Esophagus (tissue), 2 donors: ENCODE measurements at regions not wholly inside any gene's neighbourhood (a gene's known extent, or its start where the extent isn't known, plus 50 kb on each side); places are given as distances from the start of the nearest gene placed in this dataset.

ENCODE experiments used
- H3K27ac ChIP-seq, 2 donors: one replicate each; pipeline ENCODE4 v1.5.1; 2013; ENCODE audit warnings: low read depth in 2 of 2, mild to moderate bottlenecking in 2 of 2, inconsistent platforms in 1 of 2, low read length in 1 of 2, moderate library complexity in 1 of 2
- H3K27me3 ChIP-seq, 2 donors: one replicate each; pipeline ENCODE4 v1.6.1; 2013; ENCODE audit warnings: low read length in 2 of 2, control low read depth in 1 of 2, mild to moderate bottlenecking in 1 of 2; ENCODE audit not compliant: insufficient read depth in 2 of 2, control insufficient read depth in 1 of 2
- H3K36me3 ChIP-seq, 2 donors: one replicate each; pipeline ENCODE4 v1.6.1; 2013; ENCODE audit warnings: low read length in 1 of 2; ENCODE audit not compliant: control insufficient read depth in 2 of 2, insufficient read depth in 2 of 2
- H3K4me1 ChIP-seq, 2 donors: one replicate each; pipeline ENCODE4 v1.6.1; 2013; ENCODE audit warnings: low read length in 1 of 2; ENCODE audit not compliant: control insufficient read depth in 2 of 2, insufficient read depth in 2 of 2
- H3K4me3 ChIP-seq, 2 donors: one replicate each; pipeline ENCODE4 v1.5.1; 2013; ENCODE audit warnings: low read length in 2 of 2, mild to moderate bottlenecking in 2 of 2, low read depth in 1 of 2, moderate library complexity in 1 of 2
- H3K9me3 ChIP-seq, 2 donors: one replicate each; pipeline ENCODE4 v1.6.1; 2013; ENCODE audit warnings: mild to moderate bottlenecking in 2 of 2, low read depth in 1 of 2, low read length in 1 of 2, moderate library complexity in 1 of 2; ENCODE audit not compliant: control insufficient read depth in 2 of 2, insufficient read depth in 1 of 2
- WGBS, 2 donors: extraction: QIAGEN DNeasy Blood & Tissue Kit; methylation state at CpG; one replicate each; pipeline ENCODE4 v1.1.7; 2013; 5-methylcytosine and 5-hydroxymethylcytosine counted together
- donor health status: healthy with polysubstance abuse.
- donor health status: Bipolar disorder and iron deficiency.

- H3K36me3 ChIP-seq, result peaks cover 0 to 2% of the 10 kb centered on the region in 2 donors
- H3K27me3 ChIP-seq, result no peaks in the 10 kb centered on the region
- no peaks in the 10 kb centered on the region for H3K4me1 ChIP-seq
These were observed 288.3 kb upstream of the TNRC6C start for GRCh38 chr17:77670173-77670572.

GRCh38 chr17:77674358-77674757, 284.1 kb upstream of the TNRC6C start:
- Histone ChIP-seq H3K27ac (no peak overlapping the region), H3K4me3 (no peak overlapping the region), H3K9me3 (no peaks in the 10 kb centered on the region), H3K4me1 (peaks cover 0 to 4% of the 10 kb centered on the region in 2 donors), H3K27me3 (peaks cover 0 to 5% of the 10 kb centered on the region in 2 donors), H3K36me3 (peaks cover 0 to 2% of the 10 kb centered on the region in 2 donors)
- WGBS, 2 donors, result 85 to 92% methylated on average over 11 of the region's 11 CpGs

More at GRCh38 chr17:77670173-77670572, 288.3 kb upstream of the TNRC6C start:
- H3K9me3 ChIP-seq, result no peaks in the 10 kb centered on the region
- 88 to 90% methylated on average over 2 of the region's 2 CpGs for WGBS, 2 donors
- H3K4me3 ChIP-seq, result no peak overlapping the region
- no peak overlapping the region for H3K27ac ChIP-seq

GRCh38 chr17:77675411-77675810, 283.1 kb upstream of the TNRC6C start:
- WGBS, 2 donors, result 91 to 92% methylated on average over 8 of the region's 8 CpGs
- H3K27ac ChIP-seq, result no peak overlapping the region
- no peaks in the 10 kb centered on the region for H3K9me3 ChIP-seq
- H3K4me3 ChIP-seq, result no peak overlapping the region
- H3K36me3 ChIP-seq, result peaks cover 0 to 2% of the 10 kb centered on the region in 2 donors
- peaks cover 0 to 5% of the 10 kb centered on the region in 2 donors for H3K27me3 ChIP-seq
- peaks cover 0 to 4% of the 10 kb centered on the region in 2 donors for H3K4me1 ChIP-seq

GRCh38 chr17:77675816-77676215, 282.7 kb upstream of the TNRC6C start:
- Histone ChIP-seq H3K4me1 (peaks cover 0 to 4% of the 10 kb centered on the region in 2 donors), H3K4me3 (no peak overlapping the region), H3K27me3 (peaks cover 0 to 5% of the 10 kb centered on the region in 2 donors), H3K36me3 (peaks cover 0 to 2% of the 10 kb centered on the region in 2 donors), H3K9me3 (no peaks in the 10 kb centered on the region), H3K27ac (no peak overlapping the region)
- WGBS, 2 donors, result 45 to 48% methylated on average over 5 of the region's 5 CpGs

GRCh38 chr17:77676237-77676661, 282.3 kb upstream of the TNRC6C start:
- H3K4me1 ChIP-seq, result peaks cover 0 to 4% of the 10 kb centered on the region in 2 donors
- peaks cover 0 to 5% of the 10 kb centered on the region in 2 donors for H3K27me3 ChIP-seq
- no peaks in the 10 kb centered on the region for H3K9me3 ChIP-seq
- no peak overlapping the region for H3K4me3 ChIP-seq
- 42 to 47% methylated on average over 23 of the region's 23 CpGs for WGBS, 2 donors
- peaks cover 0 to 2% of the 10 kb centered on the region in 2 donors for H3K36me3 ChIP-seq
- H3K27ac ChIP-seq, result no peak overlapping the region

GRCh38 chr17:77677211-77677610, 281.3 kb upstream of the TNRC6C start:
- H3K9me3 ChIP-seq, result no peaks in the 10 kb centered on the region
- H3K4me3 ChIP-seq, result no peak overlapping the region
- peaks cover 0 to 2% of the 10 kb centered on the region in 2 donors for H3K36me3 ChIP-seq
- WGBS, 2 donors, result 81 to 85% methylated on average over 4 of the region's 4 CpGs
- H3K27me3 ChIP-seq, result peaks cover 0 to 5% of the 10 kb centered on the region in 2 donors
- H3K27ac ChIP-seq, result no peak overlapping the region
- H3K4me1 ChIP-seq, result peaks cover 0 to 4% of the 10 kb centered on the region in 2 donors

- no peaks in the 10 kb centered on the region for H3K9me3 ChIP-seq
- WGBS, 2 donors, result 62 to 71% methylated on average over 13 of the region's 13 CpGs
These were observed 280.9 kb upstream of the TNRC6C start for GRCh38 chr17:77677630-77678029.

GRCh38 chr17:77679589-77679988, 278.9 kb upstream of the TNRC6C start:
- Histone ChIP-seq H3K9me3 (no peaks in the 10 kb centered on the region), H3K27me3 (peaks cover 0 to 5% of the 10 kb centered on the region in 2 donors), H3K4me3 (no peak overlapping the region), H3K4me1 (peaks cover 0 to 4% of the 10 kb centered on the region in 2 donors), H3K36me3 (no peaks in the 10 kb centered on the region), H3K27ac (no peak overlapping the region)
- WGBS, 2 donors, result 76 to 77% methylated on average over 9 of the region's 9 CpGs

More at GRCh38 chr17:77677630-77678029, 280.9 kb upstream of the TNRC6C start:
- peaks cover 0 to 2% of the 10 kb centered on the region in 2 donors for H3K36me3 ChIP-seq
- H3K4me1 ChIP-seq, result peaks cover 0 to 4% of the 10 kb centered on the region in 2 donors
- H3K27me3 ChIP-seq, result peaks cover 0 to 5% of the 10 kb centered on the region in 2 donors
- H3K27ac ChIP-seq, result no peak overlapping the region
- no peak overlapping the region for H3K4me3 ChIP-seq

GRCh38 chr17:77681861-77682260, 276.6 kb upstream of the TNRC6C start:
- 27 to 42% methylated on average over 8 of the region's 8 CpGs for WGBS, 2 donors
- no peaks in the 10 kb centered on the region for H3K36me3 ChIP-seq
- H3K9me3 ChIP-seq, result no peaks in the 10 kb centered on the region
- H3K27ac ChIP-seq, result peak overlapping the region in 1 of 2 donors; percentile 27
- H3K27me3 ChIP-seq, result peaks cover 0 to 5% of the 10 kb centered on the region in 2 donors
- H3K4me3 ChIP-seq, result no peak overlapping the region
- no peaks in the 10 kb centered on the region for H3K4me1 ChIP-seq
